ENCODE measurements at regions not wholly inside any gene's neighbourhood (a gene's known extent, or its start where the extent isn't known, plus 50 kb on each side); places are given as distances from the start of the nearest gene placed in this dataset.
"Not testable (repeated sequence)": the region's sequence is repeated elsewhere in the genome, so short reads cannot be mapped to it uniquely, and the experiment has no call there.

DNA sequence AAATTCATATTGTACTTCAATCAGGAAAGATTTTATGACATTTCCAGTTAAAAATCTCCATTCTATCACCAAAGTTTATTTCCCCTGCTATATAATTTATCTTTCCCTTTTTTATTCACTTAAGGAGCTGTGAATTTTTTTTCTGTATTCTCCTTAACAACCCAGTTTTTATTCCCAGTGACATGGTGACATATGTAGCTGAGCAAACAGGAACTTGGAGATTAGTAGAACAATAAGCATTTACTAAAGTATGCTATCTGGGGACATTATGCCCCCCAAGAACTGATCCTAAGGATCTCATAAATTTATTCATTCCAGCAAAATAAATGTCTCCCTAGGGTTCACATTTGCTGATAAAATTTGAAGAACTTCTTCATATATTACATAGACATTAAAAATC, 1044.0 kb upstream of the CDH6 start:
- Histone ChIP-seq H3K4me3 (ENCODE audit: low read depth, low read length) (no peak overlapping the region), H3K36me3 (replicated peaks) (no peaks in the 10 kb centered on the region), H3K27ac (no peak overlapping the region), H3K27me3 (replicated peaks) (no peaks in the 10 kb centered on the region)
- in situ Hi-C loops (cut with HindIII; ENCODE audit: low pct_ligation_motif_present, low sequenced_read_pairs), result no loop called here
- no peak for DNase-seq
- TF ChIP-seq, protein P1, sequence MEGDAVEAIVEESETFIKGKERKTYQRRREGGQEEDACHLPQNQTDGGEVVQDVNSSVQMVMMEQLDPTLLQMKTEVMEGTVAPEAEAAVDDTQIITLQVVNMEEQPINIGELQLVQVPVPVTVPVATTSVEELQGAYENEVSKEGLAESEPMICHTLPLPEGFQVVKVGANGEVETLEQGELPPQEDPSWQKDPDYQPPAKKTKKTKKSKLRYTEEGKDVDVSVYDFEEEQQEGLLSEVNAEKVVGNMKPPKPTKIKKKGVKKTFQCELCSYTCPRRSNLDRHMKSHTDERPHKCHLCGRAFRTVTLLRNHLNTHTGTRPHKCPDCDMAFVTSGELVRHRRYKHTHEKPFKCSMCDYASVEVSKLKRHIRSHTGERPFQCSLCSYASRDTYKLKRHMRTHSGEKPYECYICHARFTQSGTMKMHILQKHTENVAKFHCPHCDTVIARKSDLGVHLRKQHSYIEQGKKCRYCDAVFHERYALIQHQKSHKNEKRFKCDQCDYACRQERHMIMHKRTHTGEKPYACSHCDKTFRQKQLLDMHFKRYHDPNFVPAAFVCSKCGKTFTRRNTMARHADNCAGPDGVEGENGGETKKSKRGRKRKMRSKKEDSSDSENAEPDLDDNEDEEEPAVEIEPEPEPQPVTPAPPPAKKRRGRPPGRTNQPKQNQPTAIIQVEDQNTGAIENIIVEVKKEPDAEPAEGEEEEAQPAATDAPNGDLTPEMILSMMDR (IDR thresholded peaks at IDR 0.05; ENCODE audit: low read depth, low read length, missing control alignments), result no peak

DNA sequence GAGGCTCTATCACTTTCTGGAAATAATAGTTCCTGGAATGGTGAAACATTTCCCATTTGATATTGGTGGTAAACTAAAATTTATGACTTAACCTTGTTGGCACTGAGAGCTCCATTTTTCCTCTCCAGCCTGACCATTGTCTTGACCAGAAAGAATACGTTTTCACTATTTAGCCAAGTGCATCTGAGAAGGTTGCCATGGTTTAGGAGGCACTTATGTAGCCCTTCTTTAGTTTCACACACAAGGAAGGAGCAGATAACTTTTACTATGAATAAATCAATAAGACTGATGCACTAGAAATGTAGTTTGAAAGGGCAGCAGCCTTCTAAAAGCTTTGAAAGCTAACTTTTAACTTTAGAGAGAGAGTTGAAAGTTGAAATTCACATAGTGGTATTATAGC, 1045.5 kb upstream of the CDH6 start:
- H3K4me3 ChIP-seq (ENCODE audit: low read depth, low read length), result no peak overlapping the region
- DNase-seq, result no peak
- no peaks in the 10 kb centered on the region for H3K36me3 ChIP-seq (replicated peaks)
- TF ChIP-seq, protein P1 (IDR thresholded peaks at IDR 0.05; ENCODE audit: low read depth, low read length, missing control alignments), result no peak
- H3K27me3 ChIP-seq (replicated peaks), result no peaks in the 10 kb centered on the region
- in situ Hi-C loops (cut with HindIII; ENCODE audit: low pct_ligation_motif_present, low sequenced_read_pairs), result no loop called here
- no peak overlapping the region for H3K27ac ChIP-seq

DNA sequence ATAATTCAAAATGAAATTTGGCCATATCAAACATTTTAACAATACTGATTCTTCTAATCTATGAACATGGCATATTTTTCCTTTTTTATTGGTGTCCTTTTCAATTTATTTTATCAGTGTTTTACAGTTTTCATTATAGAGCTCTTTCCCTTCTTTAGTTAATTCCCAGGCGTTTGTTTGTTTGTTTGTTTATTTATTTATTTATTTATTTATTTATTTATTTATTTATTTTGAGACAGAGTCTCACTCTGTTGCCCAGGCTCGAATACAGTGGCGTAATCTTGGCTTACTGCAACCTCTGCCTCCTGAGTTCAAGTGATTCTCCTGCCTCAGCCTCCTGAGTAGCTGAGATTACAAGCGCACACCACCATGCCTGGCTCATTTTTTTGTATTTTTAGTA, 1049.4 kb upstream of the CDH6 start:
- H3K36me3 ChIP-seq (replicated peaks); DNase-seq; H3K27me3 ChIP-seq (replicated peaks); in situ Hi-C loops (cut with HindIII; ENCODE audit: low pct_ligation_motif_present, low sequenced_read_pairs); H3K4me3 ChIP-seq (ENCODE audit: low read depth, low read length); H3K27ac ChIP-seq: not testable (repeated sequence)

DNA sequence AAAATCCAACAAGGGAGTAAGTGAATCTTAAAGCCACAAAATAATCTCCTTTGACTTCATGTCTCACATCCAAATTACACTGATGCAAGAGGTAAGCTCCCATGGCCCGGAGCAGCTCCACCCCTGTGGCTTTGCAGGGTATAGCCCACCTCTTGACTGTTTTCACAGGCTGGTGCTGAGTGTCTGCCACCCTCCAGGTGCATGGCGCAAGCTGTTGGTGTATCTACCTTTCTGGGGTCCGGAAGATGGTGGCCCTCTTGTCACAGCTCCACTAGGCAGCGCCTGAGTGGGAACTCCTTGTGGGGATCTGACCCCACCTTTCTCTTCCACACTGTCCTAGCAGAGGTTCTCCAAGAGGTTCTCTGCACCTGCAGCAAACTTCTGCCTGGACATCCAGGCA, 1051.1 kb upstream of the CDH6 start:
- in situ Hi-C loops (cut with HindIII; ENCODE audit: low pct_ligation_motif_present, low sequenced_read_pairs), result no loop called here
- H3K36me3 ChIP-seq (replicated peaks), result no peaks in the 10 kb centered on the region

DNA sequence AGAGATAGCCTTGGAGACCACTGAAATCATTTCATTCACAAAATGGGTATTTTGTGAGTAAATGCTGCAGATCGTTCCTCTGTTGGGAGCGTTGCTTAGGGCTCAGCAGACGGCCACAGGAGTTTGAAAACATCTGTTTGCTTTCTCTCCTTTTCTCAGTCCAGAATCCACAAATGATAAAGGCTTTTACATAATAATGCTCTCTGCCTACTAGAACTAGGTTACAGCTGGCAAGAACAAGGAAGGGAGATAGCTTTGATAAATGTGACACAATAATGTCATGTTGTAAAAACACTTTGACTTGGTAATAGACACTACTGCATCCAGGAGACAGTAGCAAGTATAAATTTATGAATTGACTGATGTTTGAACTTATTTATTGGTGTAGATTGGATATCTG, 1072.4 kb upstream of the CDH6 start:
- H3K36me3 ChIP-seq (replicated peaks), result no peaks in the 10 kb centered on the region
- no peak for DNase-seq
- H3K27ac ChIP-seq, result no peak overlapping the region
- in situ Hi-C loops (cut with HindIII; ENCODE audit: low pct_ligation_motif_present, low sequenced_read_pairs), result no loop called here
- no peak overlapping the region for H3K4me3 ChIP-seq (ENCODE audit: low read depth, low read length)
- H3K27me3 ChIP-seq (replicated peaks), result no peaks in the 10 kb centered on the region
- TF ChIP-seq, protein P1 (IDR thresholded peaks at IDR 0.05; ENCODE audit: low read depth, low read length, missing control alignments), result no peak

More for the DNA sequence above, 1051.1 kb upstream of the CDH6 start:
- no peak overlapping the region for H3K4me3 ChIP-seq (ENCODE audit: low read depth, low read length)
- no peak overlapping the region for H3K27ac ChIP-seq
- no peaks in the 10 kb centered on the region for H3K27me3 ChIP-seq (replicated peaks)
- no peak for DNase-seq
- TF ChIP-seq, protein P1 (IDR thresholded peaks at IDR 0.05; ENCODE audit: low read depth, low read length, missing control alignments), result no peak

DNA sequence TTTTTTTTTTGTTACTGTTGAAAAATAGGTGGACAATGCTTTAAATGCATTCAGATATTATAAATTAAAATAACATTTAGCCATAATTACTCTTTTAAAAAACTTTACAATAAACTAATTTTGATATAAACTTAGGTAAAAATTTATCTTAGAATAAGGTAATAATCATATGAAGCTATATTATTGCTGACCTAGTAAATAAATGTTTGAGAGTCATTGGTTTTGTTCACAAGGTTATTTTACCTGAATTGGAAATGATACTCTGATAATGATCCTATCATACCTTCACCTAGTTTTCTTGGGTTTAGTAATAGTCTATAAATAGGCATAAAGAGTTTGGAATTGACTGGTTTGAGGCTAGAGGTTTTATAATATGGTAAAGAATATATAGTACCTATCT, 1076.4 kb upstream of the CDH6 start:
- Histone ChIP-seq H3K27ac (no peak overlapping the region), H3K27me3 (replicated peaks) (no peaks in the 10 kb centered on the region), H3K36me3 (replicated peaks) (no peaks in the 10 kb centered on the region), H3K4me3 (ENCODE audit: low read depth, low read length) (no peak overlapping the region)
- in situ Hi-C loops (cut with HindIII; ENCODE audit: low pct_ligation_motif_present, low sequenced_read_pairs), result no loop called here
- TF ChIP-seq, protein P1 (IDR thresholded peaks at IDR 0.05; ENCODE audit: low read depth, low read length, missing control alignments), result no peak
- no peak for DNase-seq

Data from brain microvascular endothelial cell (primary cell).